ENCODE measurements at regions not wholly inside any gene's neighbourhood (a gene's known extent, or its start where the extent isn't known, plus 50 kb on each side); places are given as distances from the start of the nearest gene placed in this dataset.
A peak's percentile ranks its signal among the peaks of the same experiment; 100 is the strongest.

DNA sequence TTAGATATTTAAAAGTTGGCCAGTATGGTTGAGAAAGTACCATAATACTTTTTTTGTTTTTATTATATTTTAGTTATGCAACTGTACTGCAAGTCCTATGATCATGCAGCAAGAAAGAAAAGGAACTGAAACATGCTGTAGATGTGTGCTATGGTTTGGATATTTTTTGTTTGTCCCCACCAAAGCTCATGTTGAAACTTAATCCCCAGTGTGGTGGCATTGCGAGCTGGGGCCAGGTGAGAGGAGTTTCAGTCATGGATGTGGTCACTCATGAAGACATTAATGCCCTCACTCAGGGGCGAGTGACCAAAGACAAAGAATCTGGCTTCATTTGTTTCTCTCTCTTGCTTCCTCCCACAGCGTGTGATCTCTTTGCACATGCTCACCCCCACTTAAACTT, 393.9 kb downstream of the PAX1 start:
- Mint-ChIP-seq H3K27ac (ENCODE audit: unreplicated experiment) (no peak overlapping the region), H3K4me3 (ENCODE audit: unreplicated experiment) (no peak overlapping the region), H3K36me3 (ENCODE audit: low read depth, unreplicated experiment) (no peaks in the 10 kb centered on the region), H3K9me3 (ENCODE audit: unreplicated experiment) (no peaks in the 10 kb centered on the region), H3K4me1 (ENCODE audit: unreplicated experiment) (peaks cover 11% of the 10 kb centered on the region), H3K27me3 (ENCODE audit: unreplicated experiment) (no peaks in the 10 kb centered on the region)
- TF ChIP-seq CTCF (IDR thresholded peaks at IDR 0.05; ENCODE audit: unreplicated experiment), result no peak
- no peak for DNase-seq (ENCODE audit: low spot score)

- TF ChIP-seq CTCF (IDR thresholded peaks at IDR 0.05; ENCODE audit: unreplicated experiment), result peak; percentile 40
- peaks cover 11% of the 10 kb centered on the region for H3K4me1 Mint-ChIP-seq (ENCODE audit: unreplicated experiment)
- H3K9me3 Mint-ChIP-seq (ENCODE audit: unreplicated experiment), result no peaks in the 10 kb centered on the region
- H3K27me3 Mint-ChIP-seq (ENCODE audit: unreplicated experiment), result no peaks in the 10 kb centered on the region
- no peak for DNase-seq (ENCODE audit: low spot score)
- H3K36me3 Mint-ChIP-seq (ENCODE audit: low read depth, unreplicated experiment), result no peaks in the 10 kb centered on the region
- no peak overlapping the region for H3K4me3 Mint-ChIP-seq (ENCODE audit: unreplicated experiment)
- H3K27ac Mint-ChIP-seq (ENCODE audit: unreplicated experiment), result no peak overlapping the region
Measured at GRCh38 chr20:22098511-22098910, 393.0 kb downstream of the PAX1 start.

GRCh38 chr20:22093122-22093521, 387.7 kb downstream of the PAX1 start:
- DNase-seq (ENCODE audit: low spot score), result no peak
- H3K9me3 Mint-ChIP-seq (ENCODE audit: unreplicated experiment), result peaks cover 11% of the 10 kb centered on the region
- H3K4me1 Mint-ChIP-seq (ENCODE audit: unreplicated experiment), result peaks cover 6% of the 10 kb centered on the region
- no peak for TF ChIP-seq CTCF (IDR thresholded peaks at IDR 0.05; ENCODE audit: unreplicated experiment)
- H3K27me3 Mint-ChIP-seq (ENCODE audit: unreplicated experiment), result no peaks in the 10 kb centered on the region
- peaks cover 4% of the 10 kb centered on the region for H3K36me3 Mint-ChIP-seq (ENCODE audit: low read depth, unreplicated experiment)
- no peak overlapping the region for H3K27ac Mint-ChIP-seq (ENCODE audit: unreplicated experiment)
- no peak overlapping the region for H3K4me3 Mint-ChIP-seq (ENCODE audit: unreplicated experiment)

DNA sequence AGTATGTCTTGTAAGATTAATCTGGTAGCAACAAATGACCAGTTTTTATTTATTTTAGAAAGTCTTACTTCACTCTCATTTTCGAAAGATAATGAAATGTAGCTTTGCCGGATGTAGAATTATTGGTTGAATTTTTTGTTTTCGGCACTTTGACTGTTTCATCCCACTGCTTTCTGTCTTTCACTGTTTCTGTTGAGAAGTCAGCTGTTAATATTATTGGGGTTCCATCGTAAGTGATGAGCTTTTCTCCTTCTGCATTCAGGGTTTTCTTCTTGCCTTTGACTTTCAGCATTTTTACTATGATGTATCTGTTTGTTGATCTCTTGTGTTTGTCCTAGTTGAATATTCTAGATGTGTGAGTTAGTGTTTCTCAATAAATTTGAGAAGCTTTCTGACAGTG, 383.4 kb downstream of the PAX1 start:
- no peaks in the 10 kb centered on the region for H3K4me1 Mint-ChIP-seq (ENCODE audit: unreplicated experiment)
- H3K9me3 Mint-ChIP-seq (ENCODE audit: unreplicated experiment), result peaks cover 11% of the 10 kb centered on the region
- no peak for TF ChIP-seq CTCF (IDR thresholded peaks at IDR 0.05; ENCODE audit: unreplicated experiment)
- no peak overlapping the region for H3K27ac Mint-ChIP-seq (ENCODE audit: unreplicated experiment)
- no peak overlapping the region for H3K4me3 Mint-ChIP-seq (ENCODE audit: unreplicated experiment)
- DNase-seq (ENCODE audit: low spot score), result no peak
- H3K36me3 Mint-ChIP-seq (ENCODE audit: low read depth, unreplicated experiment), result peaks cover 4% of the 10 kb centered on the region
- H3K27me3 Mint-ChIP-seq (ENCODE audit: unreplicated experiment), result no peaks in the 10 kb centered on the region

DNA sequence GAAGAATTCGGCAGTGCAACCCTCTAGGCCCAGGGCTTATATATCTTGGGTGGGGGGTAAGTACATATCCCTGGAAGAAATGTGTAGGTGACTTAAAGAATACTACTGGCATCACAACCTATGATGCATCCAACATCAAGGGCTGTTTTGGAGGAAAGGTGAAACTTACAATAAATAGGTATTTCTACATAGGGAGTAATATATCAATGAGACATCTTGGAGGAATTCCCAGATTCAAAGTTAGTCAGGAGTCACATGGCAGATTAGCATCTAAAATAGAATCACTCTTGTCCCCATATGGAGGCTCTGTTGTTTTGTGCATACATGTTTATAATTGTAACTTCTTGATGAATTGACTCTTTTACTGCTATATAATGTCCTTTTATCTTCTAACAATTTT, 375.5 kb downstream of the PAX1 start:
- no peak for DNase-seq (ENCODE audit: low spot score)
- Mint-ChIP-seq H3K4me3 (ENCODE audit: unreplicated experiment) (no peak overlapping the region), H3K27me3 (ENCODE audit: unreplicated experiment) (no peaks in the 10 kb centered on the region), H3K27ac (ENCODE audit: unreplicated experiment) (no peak overlapping the region), H3K36me3 (ENCODE audit: low read depth, unreplicated experiment) (no peaks in the 10 kb centered on the region), H3K4me1 (ENCODE audit: unreplicated experiment) (no peaks in the 10 kb centered on the region), H3K9me3 (ENCODE audit: unreplicated experiment) (no peaks in the 10 kb centered on the region)
- no peak for TF ChIP-seq CTCF (IDR thresholded peaks at IDR 0.05; ENCODE audit: unreplicated experiment)
